ENCODE measurements at regions not wholly inside any gene's neighbourhood (a gene's known extent, or its start where the extent isn't known, plus 50 kb on each side); places are given as distances from the start of the nearest gene placed in this dataset.

- no peak for DNase-seq (ENCODE audit: low spot score in 2 of 2)
- intact Hi-C loops (cut with DNase I; ENCODE audit: low total_unique reads), result no loop called here
- no peak overlapping the region for H3K4me3 ChIP-seq (ENCODE audit: low read depth, poor library complexity, severe bottlenecking)
- 89 to 93% methylated on average over 3 of the region's 3 CpGs for WGBS, 2 donors
- TF ChIP-seq, protein P1, sequence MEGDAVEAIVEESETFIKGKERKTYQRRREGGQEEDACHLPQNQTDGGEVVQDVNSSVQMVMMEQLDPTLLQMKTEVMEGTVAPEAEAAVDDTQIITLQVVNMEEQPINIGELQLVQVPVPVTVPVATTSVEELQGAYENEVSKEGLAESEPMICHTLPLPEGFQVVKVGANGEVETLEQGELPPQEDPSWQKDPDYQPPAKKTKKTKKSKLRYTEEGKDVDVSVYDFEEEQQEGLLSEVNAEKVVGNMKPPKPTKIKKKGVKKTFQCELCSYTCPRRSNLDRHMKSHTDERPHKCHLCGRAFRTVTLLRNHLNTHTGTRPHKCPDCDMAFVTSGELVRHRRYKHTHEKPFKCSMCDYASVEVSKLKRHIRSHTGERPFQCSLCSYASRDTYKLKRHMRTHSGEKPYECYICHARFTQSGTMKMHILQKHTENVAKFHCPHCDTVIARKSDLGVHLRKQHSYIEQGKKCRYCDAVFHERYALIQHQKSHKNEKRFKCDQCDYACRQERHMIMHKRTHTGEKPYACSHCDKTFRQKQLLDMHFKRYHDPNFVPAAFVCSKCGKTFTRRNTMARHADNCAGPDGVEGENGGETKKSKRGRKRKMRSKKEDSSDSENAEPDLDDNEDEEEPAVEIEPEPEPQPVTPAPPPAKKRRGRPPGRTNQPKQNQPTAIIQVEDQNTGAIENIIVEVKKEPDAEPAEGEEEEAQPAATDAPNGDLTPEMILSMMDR (IDR thresholded peaks at IDR 0.05), result no peak
- no peak for TF ChIP-seq POLR2A (IDR thresholded peaks at IDR 0.05)
Observed at GRCh38 chr7:145681646-145682045, 435.0 kb upstream of the CNTNAP2 start.

- no peak overlapping the region for H3K4me3 ChIP-seq (ENCODE audit: low read depth, poor library complexity, severe bottlenecking)
- intact Hi-C loops (cut with DNase I; ENCODE audit: low total_unique reads), result no loop called here
- no peak for DNase-seq (ENCODE audit: low spot score in 2 of 2)
- TF ChIP-seq POLR2A (IDR thresholded peaks at IDR 0.05), result no peak
- TF ChIP-seq, protein P1 (IDR thresholded peaks at IDR 0.05), result no peak
Observed at GRCh38 chr7:145681159-145681558, 435.4 kb upstream of the CNTNAP2 start.

- DNase-seq (ENCODE audit: low spot score in 2 of 2), result no peak
- no peak overlapping the region for H3K4me3 ChIP-seq (ENCODE audit: low read depth, poor library complexity, severe bottlenecking)
- no peak for TF ChIP-seq POLR2A (IDR thresholded peaks at IDR 0.05)
- TF ChIP-seq, protein P1 (IDR thresholded peaks at IDR 0.05), result no peak
- WGBS, 2 donors, result 61 to 67% methylated on average over 3 of the region's 3 CpGs
- intact Hi-C loops (cut with DNase I; ENCODE audit: low total_unique reads), result no loop called here
Observed at GRCh38 chr7:145665499-145666258, 450.9 kb upstream of the CNTNAP2 start.

DNA sequence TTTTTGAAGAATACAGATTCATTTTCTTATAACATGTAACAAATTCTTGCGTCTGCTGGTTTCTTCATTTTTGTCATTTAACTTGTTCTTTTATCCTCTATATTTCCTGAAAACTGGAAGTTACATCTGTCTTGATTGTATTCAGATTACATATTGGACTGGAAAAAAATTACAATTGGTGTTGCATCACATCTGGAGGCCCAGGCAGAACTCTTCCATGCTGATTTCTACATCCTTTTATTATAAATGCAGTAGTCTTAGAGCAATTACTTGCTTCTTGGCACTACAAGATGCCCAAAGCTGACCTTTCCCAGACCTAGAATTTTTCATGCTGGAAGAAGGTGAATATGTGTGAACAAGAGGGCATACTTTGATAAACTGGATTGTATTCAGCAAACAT, 460.9 kb upstream of the CNTNAP2 start:
- no peak for TF ChIP-seq POLR2A (IDR thresholded peaks at IDR 0.05)
- TF ChIP-seq, protein P1 (IDR thresholded peaks at IDR 0.05), result no peak
- no peak overlapping the region for H3K4me3 ChIP-seq (ENCODE audit: low read depth, poor library complexity, severe bottlenecking)
- WGBS, 2 donors, result 93 to 94% methylated on average over 1 of the region's 1 CpG
- no peak for DNase-seq (ENCODE audit: low spot score in 2 of 2)
- intact Hi-C loops (cut with DNase I; ENCODE audit: low total_unique reads), result no loop called here

DNA sequence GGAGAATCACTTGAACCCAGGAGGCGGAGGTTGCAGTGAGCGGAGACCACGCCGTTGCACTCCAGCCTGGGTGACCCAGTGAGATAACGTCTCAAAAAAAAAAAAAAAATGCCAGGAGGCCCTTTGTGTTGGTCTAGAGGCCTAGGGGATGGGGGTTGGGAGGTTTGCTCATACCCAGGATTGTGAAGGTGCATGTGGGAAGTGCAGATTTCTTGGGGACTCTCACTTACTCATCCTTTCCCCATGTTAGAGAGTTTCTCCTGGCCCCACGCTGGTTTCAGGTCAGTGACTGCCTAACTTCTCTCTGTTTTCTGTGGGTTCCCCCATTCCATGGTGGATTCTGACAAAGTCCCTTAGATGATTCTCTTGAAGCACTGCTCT, 471.5 kb upstream of the CNTNAP2 start:
- DNase-seq (ENCODE audit: low spot score in 2 of 2), result no peak
- TF ChIP-seq, protein P1 (IDR thresholded peaks at IDR 0.05), result no peak
- TF ChIP-seq POLR2A (IDR thresholded peaks at IDR 0.05), result no peak
- intact Hi-C loops (cut with DNase I; ENCODE audit: low total_unique reads), result no loop called here
- WGBS, 2 donors, result 84 to 96% methylated on average over 6 of the region's 6 CpGs
- no peak overlapping the region for H3K4me3 ChIP-seq (ENCODE audit: low read depth, poor library complexity, severe bottlenecking)
